ENCODE measurements at regions not wholly inside any gene's neighbourhood (a gene's known extent, or its start where the extent isn't known, plus 50 kb on each side); places are given as distances from the start of the nearest gene placed in this dataset.

DNA sequence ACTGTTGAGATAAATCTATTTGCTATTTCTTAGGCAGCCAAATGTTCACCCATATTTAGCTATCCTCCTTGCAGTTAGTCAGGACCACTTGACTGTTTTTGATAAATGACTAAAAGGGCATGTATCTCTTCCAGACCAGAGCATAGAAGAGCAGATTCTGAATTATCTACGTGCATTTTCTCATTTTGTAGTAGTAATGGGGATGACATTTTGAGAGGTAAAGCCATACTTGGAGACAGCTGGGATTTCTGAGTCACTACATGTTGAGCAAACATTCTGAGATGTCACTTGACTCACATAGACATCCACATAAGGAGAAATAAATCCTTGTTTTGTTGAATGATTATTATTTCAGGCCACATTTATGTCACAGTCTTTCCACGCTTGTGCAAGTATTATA lies 297.6 kb downstream of the CDH10 start:
- no peak overlapping the region for H3K27ac ChIP-seq (ENCODE audit: low read length)
- H3K4me1 ChIP-seq (ENCODE audit: control insufficient read depth, insufficient read depth, low read length) = no peaks in the 10 kb centered on the region
- no peaks in the 10 kb centered on the region for H3K27me3 ChIP-seq (ENCODE audit: control insufficient read depth, insufficient read depth, low read length)
- DNase-seq = no peak
- H3K9me3 ChIP-seq (replicated peaks; ENCODE audit: control insufficient read depth, low read depth, low read length) = no peaks in the 10 kb centered on the region
- WGBS (ENCODE audit: insufficient coverage) = no CpG with 5 or more reads among the region's 2 CpGs
- no peak overlapping the region for H3K4me3 ChIP-seq (ENCODE audit: low read length)
- H3K36me3 ChIP-seq (ENCODE audit: control insufficient read depth, insufficient read depth, low read length) = no peaks in the 10 kb centered on the region

DNA sequence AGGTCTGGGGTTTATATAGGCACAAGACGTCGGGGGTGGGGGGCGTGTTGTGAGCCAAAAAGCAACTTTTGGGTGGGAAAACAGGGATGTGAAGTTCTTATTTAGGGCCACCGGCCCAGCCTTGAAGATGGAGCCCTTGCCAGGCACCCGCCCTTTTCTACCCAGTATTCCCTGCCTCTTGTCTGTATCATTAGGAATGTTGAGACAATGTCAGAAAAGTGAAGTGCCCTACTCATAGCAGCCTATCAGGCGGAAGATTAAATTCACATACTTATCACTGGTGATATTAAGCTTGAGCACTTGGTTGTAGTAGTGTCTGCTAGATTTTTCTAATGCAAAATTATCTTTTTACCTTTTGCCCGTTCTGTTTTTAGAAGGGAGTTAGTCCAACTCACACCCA lies 293.5 kb downstream of the CDH10 start:
- Histone ChIP-seq H3K36me3 (ENCODE audit: control insufficient read depth, insufficient read depth, low read length) (no peaks in the 10 kb centered on the region), H3K4me1 (ENCODE audit: control insufficient read depth, insufficient read depth, low read length) (no peaks in the 10 kb centered on the region), H3K4me3 (ENCODE audit: low read length) (no peak overlapping the region), H3K27me3 (ENCODE audit: control insufficient read depth, insufficient read depth, low read length) (no peaks in the 10 kb centered on the region), H3K27ac (ENCODE audit: low read length) (no peak overlapping the region), H3K9me3 (replicated peaks; ENCODE audit: control insufficient read depth, low read depth, low read length) (no peaks in the 10 kb centered on the region)
- no peak for DNase-seq
- 64% methylated on average over 3 of the region's 7 CpGs for WGBS (ENCODE audit: insufficient coverage)

DNA sequence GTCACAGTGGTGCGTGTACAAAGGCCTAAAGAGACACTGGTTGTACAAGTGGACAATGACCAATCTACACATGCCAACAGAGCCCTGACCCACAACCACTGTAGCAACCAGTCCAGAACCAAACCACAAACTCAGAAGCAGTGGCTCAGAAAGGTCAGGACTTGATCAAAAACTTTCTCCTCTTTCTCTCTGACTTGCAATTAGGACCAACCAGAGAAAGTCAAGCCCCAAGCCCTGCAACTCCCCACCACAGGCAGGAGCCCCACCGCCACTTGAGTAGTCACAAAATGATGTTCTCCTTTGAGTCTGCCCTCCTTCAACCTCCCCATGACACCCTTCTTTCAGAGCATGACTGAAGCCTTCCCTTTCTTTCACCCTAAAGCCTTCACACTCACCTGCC lies 291.8 kb downstream of the CDH10 start:
- Histone ChIP-seq H3K9me3 (replicated peaks; ENCODE audit: control insufficient read depth, low read depth, low read length) (no peaks in the 10 kb centered on the region), H3K4me1 (ENCODE audit: control insufficient read depth, insufficient read depth, low read length) (no peaks in the 10 kb centered on the region), H3K27me3 (ENCODE audit: control insufficient read depth, insufficient read depth, low read length) (no peaks in the 10 kb centered on the region), H3K27ac (ENCODE audit: low read length) (no peak overlapping the region), H3K4me3 (ENCODE audit: low read length) (no peak overlapping the region), H3K36me3 (ENCODE audit: control insufficient read depth, insufficient read depth, low read length) (no peaks in the 10 kb centered on the region)
- DNase-seq = no peak
- WGBS (ENCODE audit: insufficient coverage) = 89% methylated on average over 2 of the region's 2 CpGs

DNA sequence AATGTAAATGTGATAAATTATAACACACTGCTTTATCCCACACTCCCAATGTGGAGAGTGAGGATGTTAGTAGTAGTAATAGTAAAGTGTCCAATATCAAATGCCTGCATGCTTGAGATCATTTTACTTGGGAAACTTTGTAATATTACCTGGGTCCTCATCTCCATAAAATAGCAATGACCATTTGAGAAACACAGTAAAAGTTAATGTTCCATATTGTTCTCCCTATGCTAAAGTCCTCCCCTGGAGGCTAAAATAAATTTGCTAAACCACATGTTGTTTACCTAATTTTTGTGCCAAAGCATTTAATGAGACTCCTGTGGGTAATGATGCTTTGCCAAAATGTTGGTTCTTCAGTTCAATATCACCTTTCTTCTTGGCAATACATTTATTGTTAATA lies 291.2 kb downstream of the CDH10 start:
- Histone ChIP-seq H3K27ac (ENCODE audit: low read length) (no peak overlapping the region), H3K36me3 (ENCODE audit: control insufficient read depth, insufficient read depth, low read length) (no peaks in the 10 kb centered on the region), H3K4me1 (ENCODE audit: control insufficient read depth, insufficient read depth, low read length) (no peaks in the 10 kb centered on the region), H3K27me3 (ENCODE audit: control insufficient read depth, insufficient read depth, low read length) (no peaks in the 10 kb centered on the region), H3K9me3 (replicated peaks; ENCODE audit: control insufficient read depth, low read depth, low read length) (no peaks in the 10 kb centered on the region), H3K4me3 (ENCODE audit: low read length) (no peak overlapping the region)
- no peak for DNase-seq

DNA sequence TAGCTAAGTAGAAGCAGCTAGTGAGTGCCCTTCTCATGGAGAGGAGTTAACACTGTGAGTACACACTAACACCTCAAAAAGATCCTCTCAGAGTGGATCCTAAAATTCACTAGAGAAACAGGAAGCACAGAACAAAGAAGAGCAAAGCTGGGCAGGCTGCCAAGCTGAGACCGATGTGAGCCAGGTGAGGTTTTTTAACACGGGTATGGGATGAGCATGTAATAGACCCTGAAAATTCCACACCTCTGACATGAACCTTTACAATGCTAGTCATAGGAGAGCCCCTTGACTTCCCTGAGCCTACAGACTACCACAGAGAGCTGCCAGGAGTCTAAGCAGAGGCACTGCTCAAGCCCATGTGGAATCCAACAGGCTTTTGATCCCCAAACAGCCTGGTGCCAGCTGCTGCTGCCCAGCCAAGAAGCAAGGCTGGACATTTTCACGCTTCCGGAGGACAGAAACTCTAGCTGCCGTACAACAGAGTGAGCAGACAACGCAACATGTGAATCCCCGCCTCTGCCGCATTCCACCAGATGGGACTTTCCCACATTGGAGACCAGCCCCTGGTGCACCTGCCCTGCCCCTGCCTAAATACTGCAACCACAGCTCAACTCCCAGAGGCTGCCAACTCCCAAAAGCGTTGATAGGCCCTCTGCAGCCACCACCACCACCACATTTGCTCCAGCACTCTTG lies 280.8 kb downstream of the CDH10 start:
- 66% methylated on average over 6 of the region's 9 CpGs for WGBS (ENCODE audit: insufficient coverage)
- peak; percentile 79 for DNase-seq
- no peaks in the 10 kb centered on the region for H3K36me3 ChIP-seq (ENCODE audit: control insufficient read depth, insufficient read depth, low read length)

DNA sequence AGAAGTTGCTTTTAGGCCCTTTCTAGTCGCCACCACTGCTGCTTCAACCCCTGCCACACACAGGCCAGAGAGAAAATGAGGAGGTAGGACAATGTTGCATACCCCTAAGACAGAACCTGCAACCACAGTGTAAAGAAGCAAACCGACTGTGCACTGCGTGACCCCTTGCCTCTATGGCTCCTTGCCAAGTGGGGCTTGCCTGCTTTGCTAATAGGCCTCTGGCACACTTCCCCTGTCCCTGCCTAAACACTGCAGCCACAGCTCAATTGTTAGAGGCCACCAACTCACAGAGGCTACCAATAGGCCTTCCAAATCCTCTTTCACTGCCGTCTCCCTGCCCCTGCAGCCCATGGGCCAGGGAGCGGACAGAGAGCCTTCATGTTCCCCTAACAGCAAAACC lies 280.1 kb downstream of the CDH10 start:
- WGBS (ENCODE audit: insufficient coverage) = 82% methylated on average over 2 of the region's 5 CpGs
- H3K27ac ChIP-seq (ENCODE audit: low read length) = peak overlapping the region; percentile 31
- H3K36me3 ChIP-seq (ENCODE audit: control insufficient read depth, insufficient read depth, low read length) = no peaks in the 10 kb centered on the region
- H3K4me3 ChIP-seq (ENCODE audit: low read length) = no peak overlapping the region
- DNase-seq = peak; percentile 27
- peaks cover 17% of the 10 kb centered on the region for H3K4me1 ChIP-seq (ENCODE audit: control insufficient read depth, insufficient read depth, low read length)
- H3K27me3 ChIP-seq (ENCODE audit: control insufficient read depth, insufficient read depth, low read length) = no peaks in the 10 kb centered on the region
- no peaks in the 10 kb centered on the region for H3K9me3 ChIP-seq (replicated peaks; ENCODE audit: control insufficient read depth, low read depth, low read length)

More for the DNA sequence above, 280.8 kb downstream of the CDH10 start:
- peaks cover 17% of the 10 kb centered on the region for H3K4me1 ChIP-seq (ENCODE audit: control insufficient read depth, insufficient read depth, low read length)
- peak overlapping the region; percentile 44 for H3K27ac ChIP-seq (ENCODE audit: low read length)
- H3K27me3 ChIP-seq (ENCODE audit: control insufficient read depth, insufficient read depth, low read length) = no peaks in the 10 kb centered on the region
- no peaks in the 10 kb centered on the region for H3K9me3 ChIP-seq (replicated peaks; ENCODE audit: control insufficient read depth, low read depth, low read length)
- no peak overlapping the region for H3K4me3 ChIP-seq (ENCODE audit: low read length)

DNA sequence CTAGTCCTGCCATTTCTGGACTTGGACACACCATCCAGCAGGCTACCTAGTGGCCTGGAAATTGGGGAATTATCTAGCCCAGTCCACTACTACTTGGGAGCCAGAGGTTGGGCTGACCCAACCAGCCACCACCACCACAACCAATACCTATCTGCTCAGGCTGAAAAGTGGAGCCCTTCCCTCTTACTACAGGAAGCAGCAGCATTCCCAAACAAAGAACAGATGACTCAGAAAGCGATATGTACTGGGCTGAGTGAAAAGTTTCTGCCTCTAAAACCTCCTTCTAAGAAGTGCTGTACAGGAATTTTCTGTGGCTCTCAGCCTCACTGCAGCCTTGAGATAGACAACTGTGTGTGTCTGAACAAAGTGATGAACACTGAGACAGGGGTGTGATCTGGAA lies 279.4 kb downstream of the CDH10 start:
- H3K27me3 ChIP-seq (ENCODE audit: control insufficient read depth, insufficient read depth, low read length) = no peaks in the 10 kb centered on the region
- DNase-seq = no peak
- no CpG with 5 or more reads among the region's 1 CpG for WGBS (ENCODE audit: insufficient coverage)
- H3K27ac ChIP-seq (ENCODE audit: low read length) = no peak overlapping the region
- no peaks in the 10 kb centered on the region for H3K9me3 ChIP-seq (replicated peaks; ENCODE audit: control insufficient read depth, low read depth, low read length)
- H3K4me3 ChIP-seq (ENCODE audit: low read length) = no peak overlapping the region
- peaks cover 17% of the 10 kb centered on the region for H3K4me1 ChIP-seq (ENCODE audit: control insufficient read depth, insufficient read depth, low read length)
- H3K36me3 ChIP-seq (ENCODE audit: control insufficient read depth, insufficient read depth, low read length) = no peaks in the 10 kb centered on the region

DNA sequence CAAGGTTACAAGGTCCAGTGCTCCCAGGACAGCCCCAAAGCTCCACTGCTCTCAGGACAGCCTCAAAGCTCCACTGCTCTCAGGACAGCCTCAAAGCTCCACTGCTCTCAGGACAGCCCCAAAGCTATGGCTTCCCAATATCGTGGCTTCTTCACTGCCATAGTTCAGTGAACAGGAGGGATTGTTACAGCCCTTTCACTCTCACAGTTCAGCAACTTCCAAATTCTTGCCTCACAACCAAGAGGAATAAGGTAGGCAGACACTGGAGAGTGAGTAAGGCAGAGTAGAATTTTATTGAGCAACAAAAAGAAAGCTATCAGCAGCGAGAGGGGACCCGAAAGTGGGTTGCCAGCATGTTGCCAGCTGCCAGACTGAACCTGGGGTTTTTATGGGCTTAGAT lies 277.6 kb downstream of the CDH10 start:
- H3K4me1 ChIP-seq (ENCODE audit: control insufficient read depth, insufficient read depth, low read length) = peaks cover 17% of the 10 kb centered on the region
- H3K9me3 ChIP-seq (replicated peaks; ENCODE audit: control insufficient read depth, low read depth, low read length) = no peaks in the 10 kb centered on the region
- H3K27ac ChIP-seq (ENCODE audit: low read length) = no peak overlapping the region
- H3K27me3 ChIP-seq (ENCODE audit: control insufficient read depth, insufficient read depth, low read length) = no peaks in the 10 kb centered on the region
- no peak for DNase-seq
- H3K36me3 ChIP-seq (ENCODE audit: control insufficient read depth, insufficient read depth, low read length) = no peaks in the 10 kb centered on the region
- H3K4me3 ChIP-seq (ENCODE audit: low read length) = no peak overlapping the region
- WGBS (ENCODE audit: insufficient coverage) = 88% methylated on average over 2 of the region's 3 CpGs

DNA sequence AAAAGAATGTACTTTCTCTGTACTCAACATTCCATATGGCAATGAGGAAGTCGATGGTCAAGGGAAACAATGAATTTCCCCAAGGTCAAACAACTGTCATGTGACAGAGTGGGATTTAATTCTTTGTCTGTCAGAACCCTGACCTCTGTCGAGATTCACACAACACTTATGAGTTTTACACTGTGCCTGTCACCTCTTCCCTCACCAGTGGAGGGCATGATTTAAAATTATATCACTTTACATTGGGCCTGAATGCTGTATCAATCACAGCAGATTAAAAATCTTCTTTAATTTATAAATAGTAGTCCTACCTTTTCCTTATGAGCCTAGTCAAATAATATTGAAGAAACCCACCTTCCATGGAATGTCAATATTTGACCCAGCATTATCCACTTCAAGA lies 276.7 kb downstream of the CDH10 start:
- no CpG with 5 or more reads among the region's 2 CpGs for WGBS (ENCODE audit: insufficient coverage)
- no peaks in the 10 kb centered on the region for H3K36me3 ChIP-seq (ENCODE audit: control insufficient read depth, insufficient read depth, low read length)
- no peak overlapping the region for H3K4me3 ChIP-seq (ENCODE audit: low read length)
- DNase-seq = no peak
- H3K4me1 ChIP-seq (ENCODE audit: control insufficient read depth, insufficient read depth, low read length) = peaks cover 17% of the 10 kb centered on the region
- no peaks in the 10 kb centered on the region for H3K27me3 ChIP-seq (ENCODE audit: control insufficient read depth, insufficient read depth, low read length)
- no peak overlapping the region for H3K27ac ChIP-seq (ENCODE audit: low read length)
- H3K9me3 ChIP-seq (replicated peaks; ENCODE audit: control insufficient read depth, low read depth, low read length) = no peaks in the 10 kb centered on the region

DNA sequence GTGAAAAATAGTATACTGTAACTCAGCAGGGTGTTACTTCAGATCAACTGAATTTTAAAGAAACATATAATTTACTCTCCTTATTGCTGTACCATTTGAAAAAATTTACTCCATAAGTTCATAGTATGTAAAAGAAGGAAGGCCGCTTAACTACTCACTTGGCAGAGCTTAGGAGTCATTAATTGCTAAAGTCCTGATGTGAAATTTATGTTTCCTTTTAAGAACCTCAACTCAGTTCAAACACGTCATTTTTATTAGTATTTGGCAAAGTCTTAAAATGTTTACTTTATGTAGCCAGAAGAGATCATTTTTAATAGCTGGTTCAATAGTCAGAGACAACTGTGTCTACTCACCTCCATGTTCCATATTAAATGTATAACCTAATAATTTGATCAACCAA lies 268.6 kb downstream of the CDH10 start:
- no CpG with 5 or more reads among the region's 2 CpGs for WGBS (ENCODE audit: insufficient coverage)

DNA sequence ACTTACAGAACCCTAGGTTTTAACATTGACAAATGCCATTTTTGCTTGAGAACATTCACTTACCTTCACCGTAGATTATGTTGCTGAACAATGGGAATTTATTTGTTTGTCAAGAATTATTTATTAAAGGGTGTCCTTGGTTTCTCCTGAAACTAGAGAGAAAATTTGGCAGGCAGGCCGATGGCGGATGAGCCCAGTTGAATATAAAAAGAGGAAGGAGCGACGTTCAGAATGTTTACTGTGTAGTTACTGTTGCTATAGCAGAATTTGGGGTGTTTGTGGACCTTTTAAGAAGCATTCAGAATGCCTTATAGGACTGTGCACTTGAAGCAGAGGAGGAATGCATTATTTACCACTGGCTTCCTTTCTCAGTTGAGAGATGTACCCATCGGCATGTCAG lies 268.2 kb downstream of the CDH10 start:
- no peaks in the 10 kb centered on the region for H3K36me3 ChIP-seq (ENCODE audit: control insufficient read depth, insufficient read depth, low read length)
- no peaks in the 10 kb centered on the region for H3K27me3 ChIP-seq (ENCODE audit: control insufficient read depth, insufficient read depth, low read length)
- no peak overlapping the region for H3K27ac ChIP-seq (ENCODE audit: low read length)
- no peaks in the 10 kb centered on the region for H3K9me3 ChIP-seq (replicated peaks; ENCODE audit: control insufficient read depth, low read depth, low read length)
- H3K4me3 ChIP-seq (ENCODE audit: low read length) = no peak overlapping the region
- WGBS (ENCODE audit: insufficient coverage) = 43% methylated on average over 4 of the region's 6 CpGs
- no peaks in the 10 kb centered on the region for H3K4me1 ChIP-seq (ENCODE audit: control insufficient read depth, insufficient read depth, low read length)
- no peak for DNase-seq

More for the DNA sequence above, 268.6 kb downstream of the CDH10 start:
- DNase-seq = no peak
- no peaks in the 10 kb centered on the region for H3K27me3 ChIP-seq (ENCODE audit: control insufficient read depth, insufficient read depth, low read length)
- H3K9me3 ChIP-seq (replicated peaks; ENCODE audit: control insufficient read depth, low read depth, low read length) = no peaks in the 10 kb centered on the region
- H3K27ac ChIP-seq (ENCODE audit: low read length) = no peak overlapping the region
- H3K4me1 ChIP-seq (ENCODE audit: control insufficient read depth, insufficient read depth, low read length) = no peaks in the 10 kb centered on the region
- no peaks in the 10 kb centered on the region for H3K36me3 ChIP-seq (ENCODE audit: control insufficient read depth, insufficient read depth, low read length)
- no peak overlapping the region for H3K4me3 ChIP-seq (ENCODE audit: low read length)

Measured in muscle of leg (tissue), 3 donors.